Mesendoderm (in vitro differentiated cells): ENCODE measurements at regions not wholly inside any gene's neighbourhood (a gene's known extent, or its start where the extent isn't known, plus 50 kb on each side); places are given as distances from the start of the nearest gene placed in this dataset.

Experiments
- DNase-seq: peaks from one replicate; pipeline ENCODE4 v3.0.0; 2013
- H2AK5ac ChIP-seq: 2 replicates; pipeline ENCODE4 v1.6.1; 2013; ENCODE audit warnings: low read length, inconsistent platforms
- H2BK120ac ChIP-seq: 2 replicates; pipeline ENCODE4 v1.6.1; 2013; ENCODE audit warnings: low read depth, mild to moderate bottlenecking, low read length, moderate library complexity, mixed read lengths
- H2BK15ac ChIP-seq: replicated peaks from 2 replicates; pipeline ENCODE4 v1.6.1; 2013; ENCODE audit warnings: low read depth, mild to moderate bottlenecking, moderate library complexity
- H2BK5ac ChIP-seq: 2 replicates; pipeline ENCODE4 v1.6.1; 2013; ENCODE audit warnings: low read length, inconsistent platforms
- H3K18ac ChIP-seq: 2 replicates; pipeline ENCODE4 v1.6.1; 2013; ENCODE audit warnings: mild to moderate bottlenecking, low read length, mixed read lengths
- H3K23ac ChIP-seq: one replicate; pipeline ENCODE4 v1.6.1; 2013; ENCODE audit warnings: low read length
- H3K27ac ChIP-seq: 2 replicates; pipeline ENCODE4 v1.5.1; 2013; ENCODE audit warnings: low read depth, mild to moderate bottlenecking, inconsistent platforms, low read length, moderate library complexity
- H3K27me3 ChIP-seq: 2 replicates; pipeline ENCODE4 v1.6.1; 2013; ENCODE audit warnings: low read length, control low read depth, mild to moderate bottlenecking, inconsistent platforms; ENCODE audit not compliant: insufficient read depth, poor library complexity
- H3K36me3 ChIP-seq: 2 replicates; pipeline ENCODE4 v1.6.1; 2013; ENCODE audit warnings: low read length, inconsistent platforms; ENCODE audit not compliant: control insufficient read depth, insufficient read depth
- H3K4ac ChIP-seq: one replicate; pipeline ENCODE4 v1.6.1; 2013; ENCODE audit warnings: low read depth, mild to moderate bottlenecking, low read length, moderate library complexity
- H3K4me1 ChIP-seq: 2 replicates; pipeline ENCODE4 v1.6.1; 2013; ENCODE audit warnings: low read depth, low read length, inconsistent platforms; ENCODE audit not compliant: control insufficient read depth
- H3K4me2 ChIP-seq: 2 replicates; pipeline ENCODE4 v1.6.1; 2013; ENCODE audit warnings: low read length
- H3K4me3 ChIP-seq: 2 replicates; pipeline ENCODE4 v1.5.1; 2013; ENCODE audit warnings: mild to moderate bottlenecking, low read length
- H3K56ac ChIP-seq: one replicate; pipeline ENCODE4 v1.6.1; 2013; ENCODE audit warnings: low read length
- H3K79me1 ChIP-seq: 2 replicates; pipeline ENCODE4 v1.6.1; 2013; ENCODE audit warnings: low read length, inconsistent platforms
- H3K79me2 ChIP-seq: 2 replicates; pipeline ENCODE4 v1.6.1; 2013; ENCODE audit warnings: mild to moderate bottlenecking, low read length; ENCODE audit not compliant: control insufficient read depth, insufficient read depth
- H3K9ac ChIP-seq: 2 replicates; pipeline ENCODE4 v1.6.1; 2013; ENCODE audit warnings: low read length, inconsistent platforms
- H4K5ac ChIP-seq: one replicate; pipeline ENCODE4 v1.6.1; 2013; ENCODE audit warnings: low read length
- H4K8ac ChIP-seq: one replicate; pipeline ENCODE4 v1.6.1; 2013; ENCODE audit warnings: low read depth, mild to moderate bottlenecking, control low read depth, low read length, moderate library complexity
- WGBS: extraction: QIAGEN DNeasy Blood & Tissue Kit; methylation state at CpG from one replicate; pipeline ENCODE4 v1.1.7; 2013; ENCODE audit warnings: low lambda C conversion rate, missing lambda C conversion rate; ENCODE audit not compliant: insufficient coverage; ENCODE audit errors: extremely low coverage; 5-methylcytosine and 5-hydroxymethylcytosine counted together

DNA sequence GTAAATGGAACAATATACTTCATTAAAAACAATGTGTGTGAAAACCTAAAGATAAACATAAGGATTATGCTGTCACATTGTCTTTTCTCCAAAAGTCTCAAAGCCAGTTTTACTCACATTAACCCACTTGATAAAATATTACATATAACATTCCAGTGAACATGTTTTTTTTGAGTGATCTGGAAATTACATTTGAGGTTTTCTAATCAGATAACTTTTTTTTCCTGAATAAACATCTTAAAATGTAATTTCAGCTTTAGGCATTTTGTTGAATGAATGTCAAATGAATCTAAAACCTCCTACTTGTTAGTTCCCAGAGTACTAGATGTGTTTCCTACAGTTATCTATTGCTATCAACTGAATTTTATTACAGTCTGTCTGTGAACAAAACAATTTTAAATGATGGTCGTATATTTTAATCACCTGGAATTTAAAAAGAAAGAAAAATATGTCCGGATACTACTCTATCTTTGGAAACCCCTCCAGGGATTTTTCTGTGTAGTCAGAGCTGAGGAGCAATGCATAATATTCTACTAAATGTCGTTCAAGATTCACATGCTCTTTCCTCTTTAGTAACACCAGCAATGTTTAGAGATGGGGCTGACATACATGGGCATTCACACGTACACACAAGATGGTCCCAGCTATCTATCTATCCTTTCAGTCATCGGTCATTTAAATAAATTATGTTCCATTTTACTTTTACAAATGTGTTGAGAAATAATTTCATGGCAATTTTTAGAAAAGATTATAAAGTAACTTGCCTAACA is 283.9 kb downstream of the KLF12 start:
- Histone ChIP-seq H3K4me1 (peaks cover 7% of the 10 kb centered on the region), H3K4ac (no peak overlapping the region), H3K4me2 (no peak overlapping the region), H3K27ac (no peak overlapping the region), H3K4me3 (no peak overlapping the region), H2AK5ac (no peak overlapping the region), H3K56ac (no peak overlapping the region), H4K5ac (no peak overlapping the region), H3K36me3 (no peaks in the 10 kb centered on the region), H2BK120ac (no peak overlapping the region), H3K27me3 (no peaks in the 10 kb centered on the region), H4K8ac (no peak overlapping the region), H2BK15ac (no peak overlapping the region), H3K79me1 (no peaks in the 10 kb centered on the region), H3K23ac (no peak overlapping the region), H2BK5ac (no peak overlapping the region), H3K79me2 (no peaks in the 10 kb centered on the region), H3K18ac (no peak overlapping the region), H3K9ac (no peak overlapping the region)
- WGBS: no CpG with 5 or more reads among the region's 5 CpGs
- no peak for DNase-seq

DNA sequence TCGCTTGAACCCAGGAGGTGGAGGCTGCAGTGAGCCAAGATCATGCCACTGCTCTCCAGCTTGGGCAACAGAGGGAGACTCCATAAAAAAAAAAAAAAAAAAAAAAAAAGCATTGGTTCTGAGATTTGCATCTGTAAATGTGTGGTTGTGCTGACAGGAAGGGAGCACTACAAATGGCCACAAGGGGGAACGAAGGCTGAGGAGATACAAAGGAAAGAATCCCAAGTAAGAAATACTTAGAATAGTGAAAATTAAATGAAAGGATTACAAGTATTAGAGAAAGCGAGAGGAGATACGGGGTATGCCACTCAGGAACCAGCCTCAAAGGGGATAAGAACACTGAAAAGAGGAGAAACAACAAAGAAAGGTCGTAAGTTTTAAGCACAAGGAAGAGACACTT is 284.9 kb downstream of the KLF12 start:
- DNase-seq: peak; percentile 94
- no peak overlapping the region for H3K4me2 ChIP-seq

DNA sequence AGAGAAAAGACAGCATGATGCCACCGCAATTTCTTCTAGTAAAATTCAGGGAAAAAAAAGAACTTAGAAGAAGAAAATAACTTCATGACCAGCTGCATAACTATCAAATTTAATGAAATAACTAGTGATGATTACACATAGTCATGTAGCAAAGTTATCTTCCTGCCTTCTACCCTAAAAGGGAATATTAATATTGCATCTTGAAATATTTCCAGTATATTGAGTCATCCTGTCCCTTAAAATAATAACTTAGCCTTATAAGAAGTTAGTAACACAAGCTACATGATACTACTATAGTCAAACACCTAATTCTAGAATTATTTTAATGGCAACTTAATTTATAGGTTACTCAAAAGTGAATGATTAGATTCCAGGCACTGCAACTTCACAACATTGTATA is 289.2 kb downstream of the KLF12 start:
- Histone ChIP-seq H3K27me3 (no peaks in the 10 kb centered on the region), H3K36me3 (no peaks in the 10 kb centered on the region), H3K23ac (no peak overlapping the region), H3K4me1 (peaks cover 7% of the 10 kb centered on the region), H2AK5ac (no peak overlapping the region), H3K79me2 (no peaks in the 10 kb centered on the region), H4K5ac (no peak overlapping the region), H3K9ac (no peak overlapping the region), H3K4me3 (no peak overlapping the region), H3K79me1 (no peaks in the 10 kb centered on the region), H2BK5ac (no peak overlapping the region), H2BK15ac (no peak overlapping the region), H3K27ac (no peak overlapping the region), H3K18ac (no peak overlapping the region), H3K56ac (no peak overlapping the region), H3K4ac (no peak overlapping the region), H3K4me2 (no peak overlapping the region), H2BK120ac (no peak overlapping the region), H4K8ac (no peak overlapping the region)
- no CpG with 5 or more reads among the region's 1 CpG for whole genome bisulfite sequencing
- no peak for DNase-seq

More for the DNA sequence above, 284.9 kb downstream of the KLF12 start:
- H3K4me3 ChIP-seq: no peak overlapping the region
- no peaks in the 10 kb centered on the region for H3K27me3 ChIP-seq
- H3K27ac ChIP-seq: no peak overlapping the region
- H4K8ac ChIP-seq: no peak overlapping the region
- H2BK5ac ChIP-seq: no peak overlapping the region
- peak overlapping the region; percentile 39 for H3K18ac ChIP-seq
- no peak overlapping the region for H2AK5ac ChIP-seq
- no peaks in the 10 kb centered on the region for H3K36me3 ChIP-seq
- no peak overlapping the region for H2BK15ac ChIP-seq
- no peak overlapping the region for H2BK120ac ChIP-seq
- H3K23ac ChIP-seq: no peak overlapping the region
- WGBS: no CpG with 5 or more reads among the region's 5 CpGs
- no peak overlapping the region for H3K9ac ChIP-seq
- H3K79me1 ChIP-seq: no peaks in the 10 kb centered on the region
- H3K56ac ChIP-seq: peak overlapping the region; percentile 47
- peaks cover 7% of the 10 kb centered on the region for H3K4me1 ChIP-seq
- H3K79me2 ChIP-seq: no peaks in the 10 kb centered on the region
- H4K5ac ChIP-seq: no peak overlapping the region
- H3K4ac ChIP-seq: no peak overlapping the region

DNA sequence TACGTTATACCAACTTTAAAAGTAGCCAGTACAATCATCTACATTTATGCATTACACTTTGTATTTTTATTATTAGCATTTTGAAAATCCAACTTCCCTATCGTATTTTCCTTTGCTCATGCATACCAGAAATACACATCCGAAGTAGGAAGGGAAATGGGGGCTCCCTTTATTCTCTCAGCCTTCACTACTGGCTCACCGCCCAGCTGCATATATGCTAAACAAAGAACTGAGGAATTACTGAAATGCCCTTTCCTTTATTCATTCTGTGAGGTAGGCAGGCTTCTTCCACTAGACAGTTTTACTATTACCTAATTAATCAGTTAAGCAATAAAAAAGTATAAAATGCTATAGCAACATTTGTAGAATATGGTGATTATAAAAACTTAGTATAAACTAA is 291.6 kb downstream of the KLF12 start:
- no peak overlapping the region for H3K4me3 ChIP-seq
- H3K56ac ChIP-seq: no peak overlapping the region
- no peak overlapping the region for H3K4me2 ChIP-seq
- H2BK15ac ChIP-seq: no peak overlapping the region
- H3K18ac ChIP-seq: no peak overlapping the region
- no peak overlapping the region for H3K9ac ChIP-seq
- H2BK120ac ChIP-seq: no peak overlapping the region
- H3K27ac ChIP-seq: no peak overlapping the region
- WGBS: no CpG with 5 or more reads among the region's 4 CpGs
- no peak overlapping the region for H3K23ac ChIP-seq
- no peaks in the 10 kb centered on the region for H3K79me2 ChIP-seq
- H3K79me1 ChIP-seq: no peaks in the 10 kb centered on the region
- no peaks in the 10 kb centered on the region for H3K4me1 ChIP-seq
- no peak for DNase-seq
- H2AK5ac ChIP-seq: no peak overlapping the region
- no peak overlapping the region for H4K8ac ChIP-seq
- H3K27me3 ChIP-seq: no peaks in the 10 kb centered on the region
- no peak overlapping the region for H3K4ac ChIP-seq
- no peaks in the 10 kb centered on the region for H3K36me3 ChIP-seq
- no peak overlapping the region for H4K5ac ChIP-seq
- H2BK5ac ChIP-seq: no peak overlapping the region

DNA sequence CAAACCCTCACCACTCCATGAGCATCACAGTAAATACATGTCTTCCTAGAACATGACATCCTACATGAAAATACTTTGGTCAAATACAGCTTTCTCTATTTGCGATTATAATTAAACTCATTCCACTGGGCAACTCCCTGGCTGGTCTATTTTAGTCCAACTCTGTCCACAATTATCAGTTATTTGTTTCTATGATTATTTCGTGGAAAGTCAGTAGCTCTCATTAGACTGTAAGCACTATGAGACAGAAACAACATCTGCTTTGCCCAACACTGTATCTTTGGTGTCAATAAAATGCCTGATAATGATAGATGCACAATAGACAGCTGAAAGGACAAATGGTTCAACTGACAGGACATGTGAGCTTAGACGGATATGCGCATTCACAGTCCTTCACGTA is 292.0 kb downstream of the KLF12 start:
- H2AK5ac ChIP-seq: no peak overlapping the region
- H3K4me3 ChIP-seq: no peak overlapping the region
- DNase-seq: no peak
- H3K56ac ChIP-seq: no peak overlapping the region
- no peaks in the 10 kb centered on the region for H3K79me2 ChIP-seq
- no peaks in the 10 kb centered on the region for H3K4me1 ChIP-seq
- no peak overlapping the region for H3K4ac ChIP-seq
- no peaks in the 10 kb centered on the region for H3K27me3 ChIP-seq
- no CpG with 5 or more reads among the region's 5 CpGs for WGBS
- no peak overlapping the region for H2BK15ac ChIP-seq
- H2BK5ac ChIP-seq: no peak overlapping the region
- no peak overlapping the region for H3K23ac ChIP-seq
- H3K4me2 ChIP-seq: no peak overlapping the region
- H3K79me1 ChIP-seq: no peaks in the 10 kb centered on the region
- no peak overlapping the region for H3K27ac ChIP-seq
- no peak overlapping the region for H3K18ac ChIP-seq
- H2BK120ac ChIP-seq: no peak overlapping the region
- no peaks in the 10 kb centered on the region for H3K36me3 ChIP-seq
- no peak overlapping the region for H4K8ac ChIP-seq
- H3K9ac ChIP-seq: no peak overlapping the region
- H4K5ac ChIP-seq: no peak overlapping the region

DNA sequence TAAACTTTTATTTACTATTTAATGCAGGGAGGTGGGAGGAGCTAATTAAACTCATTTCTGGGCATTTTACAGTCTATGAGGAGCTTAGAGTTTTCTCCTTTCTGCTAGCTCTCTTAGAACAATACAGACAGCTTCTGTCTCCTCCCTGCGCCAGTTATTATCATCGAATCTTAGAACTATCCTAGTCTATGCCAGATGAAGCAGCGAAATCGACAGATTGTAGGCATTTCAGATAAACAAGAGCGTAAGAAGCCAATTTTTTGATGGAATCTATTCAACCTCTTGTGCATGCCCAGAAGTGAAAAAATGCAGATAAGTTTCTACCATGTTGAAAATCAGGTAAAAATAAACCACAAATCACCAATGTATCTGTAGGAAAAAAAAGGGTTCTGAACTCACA is 297.1 kb downstream of the KLF12 start:
- Histone ChIP-seq H3K27ac (no peak overlapping the region), H3K27me3 (no peaks in the 10 kb centered on the region), H3K4me2 (no peak overlapping the region), H3K79me2 (no peaks in the 10 kb centered on the region), H3K23ac (no peak overlapping the region), H3K4me1 (no peaks in the 10 kb centered on the region), H3K9ac (no peak overlapping the region), H3K36me3 (no peaks in the 10 kb centered on the region), H3K56ac (no peak overlapping the region), H2BK120ac (no peak overlapping the region), H2AK5ac (no peak overlapping the region), H3K4ac (no peak overlapping the region), H2BK5ac (no peak overlapping the region), H3K4me3 (no peak overlapping the region), H3K18ac (no peak overlapping the region), H4K5ac (no peak overlapping the region), H4K8ac (no peak overlapping the region), H2BK15ac (no peak overlapping the region), H3K79me1 (no peaks in the 10 kb centered on the region)
- DNase-seq: no peak
- no CpG with 5 or more reads among the region's 5 CpGs for WGBS
